ENCODE measurements at regions not wholly inside any gene's neighbourhood (a gene's known extent, or its start where the extent isn't known, plus 50 kb on each side); places are given as distances from the start of the nearest gene placed in this dataset.
"Not testable (repeated sequence)": the region's sequence is repeated elsewhere in the genome, so short reads cannot be mapped to it uniquely, and the experiment has no call there.

- CTCF ChIA-PET, result no interaction called here
- POLR2A ChIA-PET, result no interaction called here
Observed at GRCh38 chr20:29687438-29687837, 1570.0 kb upstream of the DEFB115 start.

GRCh38 chr20:29689411-29690225 is 1567.8 kb upstream of the DEFB115 start:
- ChIA-PET POLR2A (no interaction called here), CTCF (no interaction called here)

DNA sequence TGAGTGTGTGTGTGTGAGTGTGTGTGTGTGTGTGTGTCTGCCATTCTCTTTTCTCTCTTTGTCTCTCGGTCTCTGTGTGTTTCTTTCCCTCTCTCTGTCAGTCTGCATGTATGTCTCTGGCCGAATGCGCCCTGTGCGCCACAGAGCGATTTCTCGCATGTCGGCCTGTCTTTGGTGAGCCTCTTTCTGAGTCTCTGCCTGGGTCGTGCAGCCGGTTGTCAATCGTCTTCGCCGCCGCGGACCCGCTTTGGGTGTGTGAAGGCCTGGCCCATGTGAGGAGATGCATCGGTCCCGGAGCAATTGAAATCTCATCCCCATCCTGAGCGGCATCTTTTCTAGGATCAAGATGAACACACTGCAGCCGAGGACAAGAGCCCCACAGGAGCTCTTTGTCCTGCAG is 1567.2 kb upstream of the DEFB115 start:
- POLR2A ChIA-PET, result no interaction called here
- CTCF ChIA-PET, result no interaction called here

- ChIA-PET POLR2A (no interaction called here), CTCF (no interaction called here)
Observed at GRCh38 chr20:29740601-29740950, 1516.9 kb upstream of the DEFB115 start.

GRCh38 chr20:29740951-29741593 is 1516.4 kb upstream of the DEFB115 start:
- CTCF ChIA-PET, result no interaction called here
- POLR2A ChIA-PET, result no interaction called here

- CTCF ChIA-PET, result no interaction called here
Observed at GRCh38 chr20:29741594-29741893, 1515.9 kb upstream of the DEFB115 start.

GRCh38 chr20:29741894-29742698 is 1515.4 kb upstream of the DEFB115 start:
- ChIA-PET POLR2A (no interaction called here), CTCF (no interaction called here)

More at GRCh38 chr20:29741594-29741893, 1515.9 kb upstream of the DEFB115 start:
- POLR2A ChIA-PET, result no interaction called here

GRCh38 chr20:29742699-29743100 is 1514.8 kb upstream of the DEFB115 start:
- POLR2A ChIA-PET, result no interaction called here
- CTCF ChIA-PET, result no interaction called here

GRCh38 chr20:29743101-29743931 is 1514.1 kb upstream of the DEFB115 start:
- ChIA-PET POLR2A (no interaction called here), CTCF (no interaction called here)

GRCh38 chr20:29744071-29744470 is 1513.4 kb upstream of the DEFB115 start:
- ChIA-PET POLR2A (no interaction called here), CTCF (no interaction called here)

DNA sequence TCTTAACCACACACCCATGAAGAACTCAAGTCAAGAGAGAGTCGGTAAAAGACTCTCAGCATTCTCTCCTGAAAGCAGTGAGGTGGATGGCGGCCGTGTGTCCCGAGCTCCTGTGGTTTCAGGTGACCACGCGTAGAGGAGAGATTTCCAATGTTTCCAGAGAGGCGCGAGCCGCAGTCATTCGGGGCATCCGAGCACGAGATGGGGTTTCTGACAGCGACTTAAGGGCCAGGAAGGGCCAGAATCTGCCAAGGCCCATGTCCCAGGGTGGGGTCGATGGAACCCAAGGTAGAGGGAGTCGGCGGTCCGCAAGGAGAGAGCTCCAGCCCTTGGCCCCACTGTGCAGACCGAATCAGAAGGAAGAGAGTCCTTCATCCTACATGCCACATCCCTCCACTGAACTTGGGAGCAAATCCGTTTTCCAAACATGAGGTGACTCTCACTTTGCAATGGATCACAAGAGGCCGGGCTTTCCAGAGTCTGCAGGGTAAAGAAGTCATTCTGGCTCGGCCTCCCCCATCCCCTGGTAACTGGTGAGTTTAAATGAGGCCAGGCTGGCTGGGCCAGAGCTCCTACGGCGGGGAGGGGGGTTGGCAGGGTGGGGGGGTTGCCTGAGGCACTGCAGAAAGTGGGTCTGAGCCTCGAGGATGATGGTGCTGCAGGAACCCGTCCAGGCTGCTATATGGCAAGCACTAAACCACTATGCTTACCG is 1511.8 kb upstream of the DEFB115 start:
- CTCF ChIA-PET, POLR2A ChIA-PET: not testable (repeated sequence)

DNA sequence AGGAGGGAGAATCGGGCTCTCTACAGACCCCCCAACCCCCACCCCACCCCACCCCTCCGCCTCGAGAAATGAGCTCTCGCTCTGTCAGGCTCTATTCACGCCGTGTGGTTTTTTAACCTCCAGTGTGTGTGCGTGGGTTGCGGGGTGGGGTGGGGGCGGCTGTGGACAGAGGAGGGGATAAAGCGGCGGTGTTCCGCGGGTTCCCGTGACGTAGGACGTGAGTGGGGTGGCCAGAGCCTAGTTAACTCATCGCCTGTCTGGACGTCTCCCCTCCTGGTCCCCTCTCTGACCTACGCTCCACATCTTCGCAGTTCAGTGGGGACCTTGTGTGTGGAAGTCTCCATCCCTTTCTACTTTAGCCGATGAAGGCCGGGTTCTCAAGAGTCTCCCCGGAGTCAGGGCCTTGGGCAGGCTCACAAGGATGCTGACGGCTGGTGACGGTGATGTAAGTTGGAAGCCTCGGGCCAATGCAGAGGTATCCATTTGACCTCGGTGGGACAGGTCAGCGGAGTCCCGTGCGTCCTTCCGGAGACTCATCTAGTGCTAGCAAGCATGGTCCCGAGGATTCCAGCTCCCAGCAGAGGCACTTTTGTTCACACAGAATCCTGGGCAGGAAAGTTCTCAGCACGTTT is 1507.1 kb upstream of the DEFB115 start:
- ChIA-PET POLR2A (no interaction called here), CTCF (no interaction called here)

DNA sequence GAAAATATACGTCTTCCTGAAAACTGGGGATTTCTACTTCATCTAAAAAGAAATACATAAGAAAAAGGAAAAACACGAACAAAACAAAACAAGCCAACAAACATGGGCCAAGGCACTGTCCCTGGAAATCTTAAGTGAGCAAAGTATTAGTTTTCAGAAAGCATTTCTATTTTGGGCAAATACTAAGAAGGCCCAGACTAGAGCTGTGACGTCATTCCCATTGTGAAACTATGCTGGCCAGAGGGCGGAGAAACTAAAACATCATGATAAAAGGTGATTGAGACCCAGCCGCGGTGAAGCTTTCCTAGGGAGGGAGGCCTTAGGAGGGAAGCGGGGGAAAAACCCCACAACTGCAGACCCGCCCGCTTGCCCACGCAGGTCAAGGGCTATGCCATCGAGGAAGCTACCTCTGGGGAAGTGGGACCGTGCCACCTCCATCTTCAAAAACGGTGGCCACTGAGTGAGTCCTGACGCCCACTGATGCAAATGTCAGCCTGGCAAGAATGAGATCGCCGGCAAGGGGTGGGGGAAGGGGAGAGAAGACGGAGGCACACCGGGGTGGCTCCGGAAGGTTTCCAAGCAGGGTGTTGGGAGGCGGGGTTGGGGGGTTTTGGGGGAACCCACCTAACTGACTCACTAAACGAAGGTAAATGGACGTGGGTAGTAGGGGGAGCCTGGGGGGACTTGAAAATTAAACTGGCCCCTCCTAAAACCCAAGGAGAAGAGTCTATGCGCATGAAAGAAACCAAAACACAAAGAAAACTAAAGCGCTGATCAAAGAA is 1504.6 kb upstream of the DEFB115 start:
- CTCF ChIA-PET, POLR2A ChIA-PET: not testable (repeated sequence)

- POLR2A ChIA-PET, CTCF ChIA-PET: not testable (repeated sequence)
Observed at GRCh38 chr20:29753426-29753746, 1504.1 kb upstream of the DEFB115 start.

DNA sequence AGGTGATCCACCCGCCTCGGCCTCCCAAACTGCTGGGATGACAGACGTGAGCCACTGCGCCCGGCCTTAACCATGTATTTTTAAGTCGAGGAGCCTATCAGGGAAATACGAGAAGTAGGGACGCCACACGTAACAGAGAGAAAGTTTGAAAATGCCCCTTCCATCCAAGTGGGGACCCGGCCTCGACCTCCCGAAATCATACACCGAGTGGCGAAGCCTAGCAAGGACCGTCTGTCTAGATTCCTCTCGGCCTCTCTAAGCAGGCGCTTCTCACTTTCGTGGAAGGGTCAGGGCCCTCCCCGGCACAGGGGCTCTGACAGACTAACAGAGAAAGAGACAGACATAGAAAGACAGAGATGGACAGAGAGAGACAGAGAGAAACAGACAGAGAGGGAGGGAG is 1503.6 kb upstream of the DEFB115 start:
- CTCF ChIA-PET, POLR2A ChIA-PET: not testable (repeated sequence)

- POLR2A ChIA-PET, CTCF ChIA-PET: not testable (repeated sequence)
Observed at GRCh38 chr20:29755854-29756498, 1501.5 kb upstream of the DEFB115 start.

- ChIA-PET POLR2A (no interaction called here), CTCF (no interaction called here)
Observed at GRCh38 chr20:29756664-29757063, 1500.8 kb upstream of the DEFB115 start.

DNA sequence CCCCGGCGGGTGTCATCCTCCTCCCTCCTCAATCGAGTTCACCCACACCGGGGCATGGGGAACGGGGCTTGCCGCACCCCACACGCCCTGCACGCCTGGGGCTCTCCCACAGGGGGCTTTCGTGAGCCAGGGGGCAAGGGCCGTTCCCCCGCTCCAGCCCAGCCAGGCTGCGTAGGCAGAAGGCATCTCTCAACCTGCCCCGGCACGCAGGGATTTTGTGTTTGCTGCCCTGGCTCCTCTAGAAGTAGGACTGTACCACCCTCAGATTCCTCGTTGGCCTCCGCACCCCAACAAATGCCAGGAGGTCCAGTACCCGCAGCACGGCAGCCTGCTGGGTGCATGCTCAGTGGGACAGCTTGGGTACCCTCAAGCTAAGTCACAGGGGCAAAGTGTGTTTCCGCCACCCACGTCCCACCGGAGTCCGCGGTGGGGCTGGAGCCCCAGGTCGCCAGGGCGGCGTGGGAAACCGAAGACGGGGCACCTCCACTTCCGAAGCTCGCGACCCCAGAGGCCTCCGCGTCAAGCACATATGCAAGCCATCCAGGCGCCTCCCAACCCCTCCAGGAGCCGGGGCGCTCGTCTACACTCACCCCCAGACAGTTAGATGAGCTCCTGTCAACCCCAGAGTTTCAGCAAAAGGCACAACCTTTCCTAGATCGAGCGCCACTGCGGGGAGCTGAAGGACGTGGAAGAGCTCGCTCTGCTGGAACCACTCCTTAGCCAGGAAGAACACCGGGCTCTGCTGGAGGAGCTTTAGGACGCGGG is 1495.7 kb upstream of the DEFB115 start:
- CTCF ChIA-PET, POLR2A ChIA-PET: not testable (repeated sequence)
